DND-41 (cell line): ENCODE measurements at regions not wholly inside any gene's neighbourhood (a gene's known extent, or its start where the extent isn't known, plus 50 kb on each side); places are given as distances from the start of the nearest gene placed in this dataset.

ENCODE experiments used
- EZH2 ChIP-seq: IDR thresholded peaks from 3 replicates; pipeline ENCODE4 v1.6.1; 2012; ENCODE audit warnings: borderline replicate concordance, low read depth, mild to moderate bottlenecking, moderate library complexity, low read length, inconsistent platforms; ENCODE audit not compliant: severe bottlenecking
- TF ChIP-seq, protein P1 (sequence below): IDR thresholded peaks from 2 replicates; pipeline ENCODE4 v1.5.1; 2012; ENCODE audit warnings: borderline replicate concordance, low read length, moderate library complexity, mild to moderate bottlenecking; ENCODE audit not compliant: poor library complexity, severe bottlenecking; ENCODE audit errors: extremely low read depth

- TF ChIP-seq, protein P1, sequence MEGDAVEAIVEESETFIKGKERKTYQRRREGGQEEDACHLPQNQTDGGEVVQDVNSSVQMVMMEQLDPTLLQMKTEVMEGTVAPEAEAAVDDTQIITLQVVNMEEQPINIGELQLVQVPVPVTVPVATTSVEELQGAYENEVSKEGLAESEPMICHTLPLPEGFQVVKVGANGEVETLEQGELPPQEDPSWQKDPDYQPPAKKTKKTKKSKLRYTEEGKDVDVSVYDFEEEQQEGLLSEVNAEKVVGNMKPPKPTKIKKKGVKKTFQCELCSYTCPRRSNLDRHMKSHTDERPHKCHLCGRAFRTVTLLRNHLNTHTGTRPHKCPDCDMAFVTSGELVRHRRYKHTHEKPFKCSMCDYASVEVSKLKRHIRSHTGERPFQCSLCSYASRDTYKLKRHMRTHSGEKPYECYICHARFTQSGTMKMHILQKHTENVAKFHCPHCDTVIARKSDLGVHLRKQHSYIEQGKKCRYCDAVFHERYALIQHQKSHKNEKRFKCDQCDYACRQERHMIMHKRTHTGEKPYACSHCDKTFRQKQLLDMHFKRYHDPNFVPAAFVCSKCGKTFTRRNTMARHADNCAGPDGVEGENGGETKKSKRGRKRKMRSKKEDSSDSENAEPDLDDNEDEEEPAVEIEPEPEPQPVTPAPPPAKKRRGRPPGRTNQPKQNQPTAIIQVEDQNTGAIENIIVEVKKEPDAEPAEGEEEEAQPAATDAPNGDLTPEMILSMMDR: no peak
- no peak for TF ChIP-seq EZH2
These were observed 149.9 kb downstream of the EVX1 start for GRCh38 chr7:27392477-27392876.
